Activated naive CD8-positive, alpha-beta T cell (primary cell): ENCODE measurements at regions not wholly inside any gene's neighbourhood (a gene's known extent, or its start where the extent isn't known, plus 50 kb on each side); places are given as distances from the start of the nearest gene placed in this dataset.

Experiments used
- H3K27ac Mint-ChIP-seq: one replicate; pipeline ENCODE4 v1.8.0; 2021; ENCODE audit warnings: mixed read lengths
- H3K27me3 Mint-ChIP-seq: one replicate; pipeline ENCODE4 v1.8.0; 2021; ENCODE audit warnings: mixed read lengths
- H3K36me3 Mint-ChIP-seq: one replicate; pipeline ENCODE4 v1.8.0; 2021; ENCODE audit warnings: mixed read lengths
- H3K4me1 Mint-ChIP-seq: one replicate; pipeline ENCODE4 v1.8.0; 2021; ENCODE audit warnings: low read depth, mixed read lengths
- H3K4me3 Mint-ChIP-seq: one replicate; pipeline ENCODE4 v1.8.0; 2021; ENCODE audit warnings: mild to moderate bottlenecking, mixed read lengths
- H3K9me3 Mint-ChIP-seq: one replicate; pipeline ENCODE4 v1.8.0; 2021; ENCODE audit warnings: low read depth, mixed read lengths

DNA sequence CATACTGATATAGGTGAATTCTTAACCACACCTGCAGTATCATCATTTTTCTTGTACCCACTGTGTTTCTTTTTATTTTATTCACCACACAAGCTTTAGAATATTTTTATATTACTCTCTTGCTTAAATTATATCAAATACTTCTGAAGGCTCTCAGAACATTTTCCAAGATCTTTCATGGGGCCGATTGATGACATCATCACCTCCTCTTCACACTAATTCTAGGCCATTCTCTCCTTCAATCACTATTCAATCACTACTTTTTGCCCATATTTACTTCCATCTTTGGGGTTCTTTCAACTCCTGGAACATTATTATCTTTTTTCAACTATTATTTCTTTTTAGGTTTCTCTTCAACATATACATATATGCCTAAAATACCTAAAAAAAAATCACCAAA is 1438.8 kb upstream of the ALCAM start:
- Mint-ChIP-seq H3K4me1 (no peaks in the 10 kb centered on the region), H3K4me3 (no peak overlapping the region), H3K36me3 (no peaks in the 10 kb centered on the region), H3K27me3 (no peaks in the 10 kb centered on the region), H3K27ac (no peak overlapping the region), H3K9me3 (peaks cover 10% of the 10 kb centered on the region)

DNA sequence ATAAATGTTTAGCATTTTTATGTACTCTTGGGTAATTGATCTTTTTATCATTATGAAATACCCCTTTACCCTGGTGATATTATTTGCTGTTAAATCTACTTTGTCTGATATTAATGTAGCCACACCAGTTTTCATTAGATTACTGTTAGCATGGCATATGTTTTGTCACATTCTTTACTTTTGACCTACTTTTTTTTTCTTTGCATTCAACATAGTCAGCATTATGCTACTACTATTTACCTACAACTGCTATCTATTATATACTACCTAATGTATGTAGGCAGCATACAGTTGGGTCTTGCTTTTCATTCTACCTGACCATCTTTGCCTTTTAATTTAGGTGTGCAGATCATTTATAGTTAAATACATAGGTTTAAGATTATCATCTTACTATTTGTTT is 1429.6 kb upstream of the ALCAM start:
- Mint-ChIP-seq H3K27ac (no peak overlapping the region), H3K9me3 (peaks cover 14% of the 10 kb centered on the region), H3K27me3 (no peaks in the 10 kb centered on the region), H3K4me3 (no peak overlapping the region), H3K36me3 (no peaks in the 10 kb centered on the region), H3K4me1 (no peaks in the 10 kb centered on the region)

DNA sequence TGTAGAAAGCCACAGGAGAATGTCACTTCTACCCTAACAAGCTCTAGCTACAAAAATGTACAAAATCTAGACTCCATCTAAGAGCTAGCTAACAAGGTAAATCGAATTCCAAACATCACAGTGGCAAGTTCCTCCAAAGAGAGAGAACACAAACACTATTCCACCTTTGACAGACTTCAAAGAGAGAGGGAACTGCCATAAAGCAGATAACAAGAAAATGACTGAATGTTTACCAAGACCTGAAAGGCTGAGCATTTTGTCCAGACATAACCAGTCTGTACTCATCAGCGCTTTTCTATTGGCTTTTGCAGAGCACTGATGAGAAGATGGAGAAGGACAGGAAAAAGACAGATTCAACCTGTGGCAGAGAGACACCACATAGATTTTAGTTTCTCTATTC is 1419.6 kb upstream of the ALCAM start:
- Mint-ChIP-seq H3K27ac (no peak overlapping the region), H3K4me3 (no peak overlapping the region), H3K4me1 (no peaks in the 10 kb centered on the region), H3K27me3 (no peaks in the 10 kb centered on the region), H3K36me3 (no peaks in the 10 kb centered on the region), H3K9me3 (no peaks in the 10 kb centered on the region)

DNA sequence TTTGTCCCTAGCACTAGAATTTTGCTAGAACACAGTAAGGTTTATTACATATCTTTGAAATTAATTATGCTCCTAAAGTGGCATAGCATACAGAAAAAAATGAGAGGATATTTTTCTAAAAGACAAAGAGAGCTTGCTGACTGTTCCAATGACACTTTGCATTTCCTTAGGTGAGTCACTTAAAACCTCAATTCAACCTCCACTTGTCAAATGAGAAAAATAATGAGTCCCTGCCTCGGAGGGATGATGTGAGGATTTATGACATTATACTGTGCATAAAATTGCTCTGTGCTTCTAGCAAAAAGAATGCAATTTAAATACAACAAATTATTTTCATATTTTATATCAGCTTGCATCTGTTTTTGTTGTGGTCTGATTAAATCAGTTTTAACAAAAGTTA is 1417.0 kb upstream of the ALCAM start:
- no peaks in the 10 kb centered on the region for H3K4me1 Mint-ChIP-seq
- H3K36me3 Mint-ChIP-seq = no peaks in the 10 kb centered on the region
- no peaks in the 10 kb centered on the region for H3K27me3 Mint-ChIP-seq
- peaks cover 4% of the 10 kb centered on the region for H3K9me3 Mint-ChIP-seq
- H3K27ac Mint-ChIP-seq = no peak overlapping the region
- H3K4me3 Mint-ChIP-seq = no peak overlapping the region

DNA sequence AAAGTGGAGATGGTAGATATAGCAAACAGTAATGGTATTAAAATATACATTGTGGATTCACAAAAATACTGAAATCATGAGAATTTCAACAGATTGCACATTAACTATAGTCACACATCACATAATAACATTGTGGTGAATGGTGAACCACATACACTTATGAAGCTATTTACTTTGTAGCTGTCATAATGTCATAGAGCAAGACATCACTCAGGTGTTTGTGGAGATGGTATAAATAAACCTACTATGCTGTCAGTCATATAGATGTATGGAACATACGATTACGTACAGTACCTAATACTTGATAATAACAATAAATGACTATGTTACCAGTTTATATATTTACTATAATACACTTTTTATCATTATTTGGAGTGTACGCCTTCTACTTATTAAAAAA is 1416.0 kb upstream of the ALCAM start:
- Mint-ChIP-seq H3K4me1 (no peaks in the 10 kb centered on the region), H3K4me3 (no peak overlapping the region), H3K27ac (no peak overlapping the region), H3K27me3 (no peaks in the 10 kb centered on the region), H3K36me3 (no peaks in the 10 kb centered on the region), H3K9me3 (peaks cover 4% of the 10 kb centered on the region)

DNA sequence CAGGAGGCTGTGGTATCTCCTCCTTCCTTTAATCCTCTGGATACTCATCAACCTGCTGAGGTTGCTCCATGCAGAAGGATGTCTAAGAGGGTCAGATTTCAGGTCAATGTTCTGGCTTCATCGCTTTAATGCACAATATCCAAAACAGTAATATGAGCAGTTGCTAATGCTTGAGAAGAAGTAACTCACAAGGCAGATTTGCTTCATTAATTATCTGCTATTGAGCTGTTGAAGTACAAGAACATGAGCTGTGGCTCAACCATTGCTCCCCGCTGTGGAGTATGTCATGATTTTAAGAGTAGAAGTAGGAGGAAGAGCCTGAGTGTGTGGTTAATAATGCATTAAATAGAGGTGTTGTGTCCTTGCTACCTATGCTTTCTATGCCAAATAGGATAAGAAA is 1412.9 kb upstream of the ALCAM start:
- Mint-ChIP-seq H3K27me3 (no peaks in the 10 kb centered on the region), H3K4me1 (no peaks in the 10 kb centered on the region), H3K36me3 (no peaks in the 10 kb centered on the region), H3K4me3 (no peak overlapping the region), H3K27ac (no peak overlapping the region), H3K9me3 (peaks cover 4% of the 10 kb centered on the region)

DNA sequence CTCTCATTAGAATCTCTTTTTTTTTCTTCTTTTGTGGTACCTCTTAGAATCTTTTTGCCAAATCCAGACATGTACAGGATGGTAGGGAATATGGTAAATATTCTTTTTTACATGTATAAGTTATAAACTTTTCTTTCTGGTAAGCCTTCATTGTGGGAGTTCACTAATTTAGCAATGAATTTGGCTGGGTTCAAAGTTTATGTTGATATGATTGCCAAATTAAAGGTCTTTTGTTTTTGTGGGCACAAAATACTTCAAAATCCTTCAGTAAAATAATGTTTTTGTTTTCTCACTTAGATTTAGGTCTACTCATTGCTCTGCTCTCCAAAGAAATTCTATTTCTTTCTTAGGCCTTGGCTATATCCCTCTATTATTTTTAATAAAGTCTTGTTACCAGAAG is 1405.9 kb upstream of the ALCAM start:
- H3K27me3 Mint-ChIP-seq = no peaks in the 10 kb centered on the region
- peaks cover 4% of the 10 kb centered on the region for H3K9me3 Mint-ChIP-seq
- no peak overlapping the region for H3K4me3 Mint-ChIP-seq
- H3K36me3 Mint-ChIP-seq = no peaks in the 10 kb centered on the region
- no peak overlapping the region for H3K27ac Mint-ChIP-seq
- no peaks in the 10 kb centered on the region for H3K4me1 Mint-ChIP-seq

DNA sequence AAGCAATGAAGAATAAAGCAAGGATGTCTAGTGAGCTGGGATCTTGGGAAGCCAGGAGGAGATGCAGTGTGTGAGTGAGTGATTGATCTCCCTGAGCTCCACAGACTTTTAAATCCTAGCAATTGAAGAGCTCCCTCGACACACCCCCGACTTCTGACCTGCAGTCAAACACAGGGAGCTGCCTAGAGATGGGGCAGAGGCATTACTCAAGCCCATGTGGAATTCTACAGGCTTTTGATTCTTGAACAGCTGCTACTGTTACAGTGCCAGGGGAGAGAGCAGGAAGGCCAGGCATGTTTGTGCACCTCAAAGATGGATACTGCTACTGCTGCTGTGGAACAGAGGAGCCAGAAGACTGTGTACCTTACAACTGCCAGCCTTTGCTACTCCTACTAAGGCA is 1403.1 kb upstream of the ALCAM start:
- H3K9me3 Mint-ChIP-seq = peaks cover 4% of the 10 kb centered on the region
- no peak overlapping the region for H3K4me3 Mint-ChIP-seq
- no peaks in the 10 kb centered on the region for H3K4me1 Mint-ChIP-seq
- no peaks in the 10 kb centered on the region for H3K27me3 Mint-ChIP-seq
- no peak overlapping the region for H3K27ac Mint-ChIP-seq
- no peaks in the 10 kb centered on the region for H3K36me3 Mint-ChIP-seq

DNA sequence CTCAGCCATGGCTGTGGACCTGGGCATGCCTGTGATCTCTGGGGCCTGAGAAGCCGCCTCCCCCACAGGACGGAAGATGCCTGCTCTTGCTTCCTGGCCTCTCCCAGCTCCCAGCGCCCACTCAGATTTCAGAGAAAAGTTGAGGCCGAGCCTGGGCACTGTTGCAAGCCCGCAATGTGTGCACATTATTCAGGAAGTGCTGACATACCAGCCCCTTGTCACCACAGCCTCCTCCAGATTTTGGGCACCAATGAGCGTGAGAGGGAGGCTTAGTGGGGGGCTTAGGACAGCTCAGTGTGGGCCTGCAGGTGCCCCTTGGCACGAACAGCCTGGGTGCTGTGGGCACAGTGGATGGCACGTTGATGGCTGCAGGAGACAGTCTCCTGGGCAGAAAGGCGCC is 1400.9 kb upstream of the ALCAM start:
- no peaks in the 10 kb centered on the region for H3K4me1 Mint-ChIP-seq

DNA sequence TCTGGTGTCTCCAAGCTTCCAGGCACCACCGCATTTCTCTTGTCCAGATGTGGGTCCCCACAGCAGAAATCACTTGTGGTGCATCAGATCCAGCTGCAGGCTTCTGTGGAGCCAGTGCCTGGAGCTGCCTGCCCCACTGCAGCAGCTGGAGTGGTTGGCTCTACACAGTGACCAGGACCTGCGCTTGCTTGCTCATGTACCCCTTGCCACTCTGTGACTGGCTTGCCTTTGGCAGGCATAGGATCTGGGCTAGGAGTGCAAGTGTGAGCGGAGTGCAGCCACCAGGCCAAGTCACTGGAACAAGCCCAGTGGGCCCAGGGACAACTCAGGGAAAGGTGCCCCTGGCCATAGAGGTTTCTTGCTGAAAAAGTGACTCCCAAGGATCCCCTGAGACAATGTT is 1400.0 kb upstream of the ALCAM start:
- Mint-ChIP-seq H3K27me3 (no peaks in the 10 kb centered on the region), H3K36me3 (no peaks in the 10 kb centered on the region), H3K9me3 (peaks cover 4% of the 10 kb centered on the region), H3K4me1 (no peaks in the 10 kb centered on the region), H3K4me3 (no peak overlapping the region), H3K27ac (no peak overlapping the region)

More for the DNA sequence above, 1400.9 kb upstream of the ALCAM start:
- Mint-ChIP-seq H3K9me3 (peaks cover 4% of the 10 kb centered on the region), H3K27me3 (no peaks in the 10 kb centered on the region), H3K27ac (no peak overlapping the region), H3K4me3 (no peak overlapping the region), H3K36me3 (no peaks in the 10 kb centered on the region)

DNA sequence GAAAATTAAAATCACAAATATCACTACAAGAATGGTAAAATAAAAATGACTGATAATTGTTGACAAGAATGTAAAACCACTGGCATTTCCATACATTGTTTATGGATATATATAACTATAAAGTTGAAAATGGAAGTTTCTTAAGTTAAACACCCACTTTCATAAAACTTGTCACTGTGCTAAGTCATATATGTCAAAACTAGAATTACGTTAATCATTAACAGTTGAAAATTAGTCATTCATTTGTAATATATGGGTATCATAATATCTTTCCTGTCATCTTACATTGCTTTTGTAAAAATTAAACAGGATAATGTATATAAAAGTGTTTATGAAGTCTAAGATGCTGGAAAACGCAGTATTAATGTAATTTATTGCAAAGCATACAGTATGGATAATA is 1398.6 kb upstream of the ALCAM start:
- Mint-ChIP-seq H3K27me3 (no peaks in the 10 kb centered on the region), H3K9me3 (peaks cover 8% of the 10 kb centered on the region), H3K4me3 (no peak overlapping the region), H3K27ac (no peak overlapping the region), H3K36me3 (no peaks in the 10 kb centered on the region), H3K4me1 (no peaks in the 10 kb centered on the region)

DNA sequence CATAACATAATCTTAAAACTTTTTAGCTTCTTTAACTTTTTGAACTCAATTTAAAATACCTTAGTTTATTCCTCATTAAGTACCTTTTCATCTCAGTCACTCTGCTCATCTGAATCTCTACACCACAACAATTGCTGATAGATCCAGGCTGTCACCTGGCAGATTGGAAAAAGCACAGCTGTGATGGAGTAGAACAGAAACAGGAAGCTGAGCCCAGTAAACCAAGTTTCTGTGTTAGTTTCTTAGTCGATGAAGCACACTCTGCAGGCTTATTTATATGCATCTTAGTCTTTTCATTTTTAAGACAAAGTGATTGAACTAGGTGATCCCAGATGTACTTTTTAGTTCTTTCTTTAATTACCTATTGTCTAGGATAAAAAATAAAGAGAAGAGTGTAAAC is 1398.0 kb upstream of the ALCAM start:
- H3K27ac Mint-ChIP-seq = no peak overlapping the region
- peaks cover 8% of the 10 kb centered on the region for H3K9me3 Mint-ChIP-seq
- H3K4me1 Mint-ChIP-seq = no peaks in the 10 kb centered on the region
- H3K27me3 Mint-ChIP-seq = no peaks in the 10 kb centered on the region
- H3K4me3 Mint-ChIP-seq = no peak overlapping the region
- H3K36me3 Mint-ChIP-seq = no peaks in the 10 kb centered on the region

DNA sequence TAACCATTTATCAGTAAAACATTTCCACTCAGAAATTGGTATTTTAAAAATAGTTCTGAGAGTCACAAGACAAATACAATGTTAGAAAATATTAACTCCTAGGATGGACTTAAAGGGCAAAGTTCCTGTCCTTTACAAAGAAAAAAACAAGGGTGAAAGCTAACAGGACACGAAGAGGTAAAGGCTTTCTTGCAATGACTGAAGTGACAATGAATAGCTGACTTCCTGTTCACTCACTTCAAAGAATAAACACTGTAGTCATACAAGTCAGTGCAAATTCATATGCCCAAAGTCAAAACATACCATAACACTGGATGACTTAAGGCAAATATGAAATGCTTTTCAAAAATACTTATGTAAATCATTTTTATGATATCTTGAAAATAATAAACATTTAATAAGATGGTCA is 1389.8 kb upstream of the ALCAM start:
- Mint-ChIP-seq H3K4me1 (no peaks in the 10 kb centered on the region), H3K4me3 (no peak overlapping the region), H3K27ac (no peak overlapping the region), H3K27me3 (no peaks in the 10 kb centered on the region), H3K36me3 (no peaks in the 10 kb centered on the region), H3K9me3 (peaks cover 7% of the 10 kb centered on the region)

DNA sequence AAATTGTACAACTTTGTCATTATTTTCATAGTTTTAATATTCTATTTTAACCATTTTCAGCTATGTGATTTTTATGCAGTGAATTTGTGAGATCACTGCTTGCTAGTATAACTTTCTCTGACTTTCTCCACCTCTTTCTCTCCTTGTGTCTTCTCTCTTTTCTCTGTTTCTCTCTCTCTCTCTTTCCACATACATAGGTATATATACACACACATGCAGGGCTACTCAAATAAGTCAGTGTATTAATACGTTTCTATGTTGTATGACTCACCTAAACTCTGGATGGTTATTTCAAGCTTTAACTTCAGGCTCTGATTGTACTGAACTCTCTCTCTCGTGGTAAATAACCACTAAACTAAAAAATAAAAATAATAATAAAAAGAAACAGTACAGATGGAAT is 1389.3 kb upstream of the ALCAM start:
- no peak overlapping the region for H3K4me3 Mint-ChIP-seq
- H3K27me3 Mint-ChIP-seq = no peaks in the 10 kb centered on the region

DNA sequence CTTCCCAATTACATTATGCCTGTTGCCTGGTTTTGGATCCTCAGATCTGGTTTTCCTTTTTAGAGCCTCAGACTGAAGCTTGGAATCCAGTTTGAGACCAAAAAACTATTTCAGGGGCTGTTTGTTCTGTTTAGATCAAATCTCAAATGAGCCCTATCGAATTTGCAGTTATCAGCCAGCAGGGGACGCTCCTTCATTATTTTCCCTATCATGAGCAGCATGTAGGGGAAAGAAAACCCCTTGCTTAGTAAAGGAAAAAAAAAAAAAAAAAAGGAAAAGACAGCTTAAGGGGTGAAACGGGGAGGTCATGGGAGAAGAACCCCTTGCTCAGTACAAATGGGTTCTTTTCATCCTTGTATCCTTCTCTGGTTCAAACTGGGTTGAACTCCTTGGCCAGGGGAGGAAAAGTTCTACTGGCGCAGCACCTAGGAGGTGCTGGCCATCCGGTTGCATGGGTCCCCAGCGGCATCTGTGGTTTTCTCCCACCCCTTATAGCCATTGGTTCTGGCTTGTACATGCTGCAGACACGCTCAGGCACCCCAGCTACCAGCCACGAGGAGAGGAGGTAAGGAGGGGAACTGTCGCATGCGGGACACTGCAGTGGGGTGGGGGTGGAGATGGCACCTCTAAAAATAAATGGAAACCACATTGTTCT is 1375.1 kb upstream of the ALCAM start:
- H3K4me1 Mint-ChIP-seq = no peaks in the 10 kb centered on the region

More for the DNA sequence above, 1389.3 kb upstream of the ALCAM start:
- H3K36me3 Mint-ChIP-seq = no peaks in the 10 kb centered on the region
- no peak overlapping the region for H3K27ac Mint-ChIP-seq
- no peaks in the 10 kb centered on the region for H3K4me1 Mint-ChIP-seq
- peaks cover 4% of the 10 kb centered on the region for H3K9me3 Mint-ChIP-seq

DNA sequence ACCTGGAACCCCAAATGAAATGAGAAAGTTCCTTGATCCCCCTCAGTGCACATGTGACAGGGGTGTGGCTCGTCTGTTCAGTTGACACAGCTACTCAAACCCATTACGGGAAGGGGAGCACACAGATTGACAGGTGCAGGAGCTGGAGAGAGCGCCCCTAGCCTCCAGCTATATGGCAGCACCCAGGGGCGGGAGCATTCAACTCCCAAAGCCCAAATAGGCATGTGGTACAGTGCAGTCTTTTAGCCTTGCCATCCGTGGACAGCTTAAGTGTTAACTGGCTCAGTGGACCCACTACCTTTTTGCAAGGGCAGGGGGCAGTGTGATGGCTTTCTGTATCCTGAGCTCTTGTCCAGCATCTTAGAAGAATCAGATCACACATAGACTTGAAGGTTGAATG is 1374.2 kb upstream of the ALCAM start:
- Mint-ChIP-seq H3K4me3 (no peak overlapping the region), H3K27ac (no peak overlapping the region), H3K27me3 (no peaks in the 10 kb centered on the region), H3K4me1 (no peaks in the 10 kb centered on the region), H3K36me3 (no peaks in the 10 kb centered on the region), H3K9me3 (no peaks in the 10 kb centered on the region)

More for the DNA sequence above, 1375.1 kb upstream of the ALCAM start:
- H3K36me3 Mint-ChIP-seq = no peaks in the 10 kb centered on the region
- no peak overlapping the region for H3K4me3 Mint-ChIP-seq
- H3K9me3 Mint-ChIP-seq = no peaks in the 10 kb centered on the region
- H3K27ac Mint-ChIP-seq = no peak overlapping the region
- no peaks in the 10 kb centered on the region for H3K27me3 Mint-ChIP-seq
